HepG2 (cell line): ENCODE measurements at regions not wholly inside any gene's neighbourhood (a gene's known extent, or its start where the extent isn't known, plus 50 kb on each side); places are given as distances from the start of the nearest gene placed in this dataset.

Experiments used
- CEBPB ChIP-seq: IDR thresholded peaks from 2 replicates; pipeline ENCODE4 v1.6.1; 2011; ENCODE audit warnings: low read depth, low read length, improper control_type of control experiment, borderline replicate concordance
- CHCHD3 ChIP-seq: sonication (generic); formaldehyde crosslinking; IDR thresholded peaks from 2 replicates; pipeline ENCODE4 v1.8.0; 2022; ENCODE audit warnings: mild to moderate bottlenecking, missing genetic modification reagents, moderate library complexity
- EP300 ChIP-seq, 3 experiments: sonication (generic) in 1 of 3; formaldehyde crosslinking in 1 of 3; IDR thresholded peaks; 2 replicates each; pipeline versions ENCODE4 v1.5.1 to v1.6.1; 2011 to 2020; ENCODE audit warnings: low read depth in 2 of 3, low read length in 2 of 3, borderline replicate concordance in 1 of 3, improper control_type of control experiment in 1 of 3, mild to moderate bottlenecking in 1 of 3, missing genetic modification reagents in 1 of 3, moderate library complexity in 1 of 3
- FOXJ3 ChIP-seq: sonication (generic); formaldehyde crosslinking; IDR thresholded peaks from 2 replicates; pipeline ENCODE4 v1.4.0; 2020; ENCODE audit warnings: missing genetic modification reagents, mild to moderate bottlenecking, borderline replicate concordance
- HOXA5 ChIP-seq: sonication (generic); formaldehyde crosslinking; IDR thresholded peaks from 2 replicates; pipeline ENCODE4 v1.4.0; 2020; ENCODE audit warnings: missing genetic modification reagents
- JUND ChIP-seq: sonication (generic); formaldehyde crosslinking; IDR thresholded peaks from 2 replicates; pipeline ENCODE4 v1.8.0; 2022; ENCODE audit warnings: mild to moderate bottlenecking, missing genetic modification reagents
- KMT2B ChIP-seq: IDR thresholded peaks from 2 replicates; pipeline ENCODE4 v1.6.1; 2016; ENCODE audit warnings: missing genetic modification reagents, missing compliant biosample characterization
- NR2F1 ChIP-seq, 2 experiments: fragments of 450-650 bp in 1 of 2; formaldehyde crosslinking in 1 of 2; IDR thresholded peaks; 2 replicates each; pipeline versions ENCODE4 v1.5.0 to v1.6.1; 2016 to 2020; ENCODE audit warnings: mild to moderate bottlenecking in 1 of 2, missing compliant biosample characterization in 1 of 2, missing genetic modification reagents in 1 of 2, moderate library complexity in 1 of 2
- PHF21A ChIP-seq: sonication (generic); formaldehyde crosslinking; IDR thresholded peaks from 2 replicates; pipeline ENCODE4 v1.5.0; 2020; ENCODE audit warnings: mild to moderate bottlenecking, missing genetic modification reagents
- SALL1 ChIP-seq: sonication (generic); formaldehyde crosslinking; IDR thresholded peaks from 2 replicates; pipeline ENCODE4 v1.8.0; 2022; ENCODE audit warnings: mild to moderate bottlenecking, missing genetic modification reagents
- SIX1 ChIP-seq: sonication (generic); formaldehyde crosslinking; IDR thresholded peaks from 2 replicates; pipeline ENCODE4 v1.4.0; 2020; ENCODE audit warnings: missing genetic modification reagents, borderline replicate concordance
- XBP1 ChIP-seq: sonication (generic); formaldehyde crosslinking; IDR thresholded peaks from 2 replicates; pipeline ENCODE4 v1.5.0; 2020; ENCODE audit warnings: missing genetic modification reagents
- ZNF235 ChIP-seq: sonication (generic); formaldehyde crosslinking; IDR thresholded peaks from 2 replicates; pipeline ENCODE4 v1.8.1; 2023; ENCODE audit warnings: mild to moderate bottlenecking, missing genetic modification reagents, borderline replicate concordance
- ZNF503 ChIP-seq: sonication (generic); formaldehyde crosslinking; IDR thresholded peaks from 2 replicates; pipeline ENCODE4 v1.4.0; 2020; ENCODE audit warnings: missing genetic modification reagents
- ZNF512B ChIP-seq: sonication (generic); formaldehyde crosslinking; IDR thresholded peaks from 2 replicates; pipeline ENCODE4 v1.5.1; 2020; ENCODE audit warnings: missing genetic modification reagents, mild to moderate bottlenecking, borderline replicate concordance
- ZNF530 ChIP-seq: sonication (generic); formaldehyde crosslinking; IDR thresholded peaks from 2 replicates; pipeline ENCODE4 v1.5.0; 2020; ENCODE audit warnings: low read depth, mild to moderate bottlenecking, missing genetic modification reagents
- ZNF562 ChIP-seq: sonication (generic); formaldehyde crosslinking; IDR thresholded peaks from 2 replicates; pipeline ENCODE4 v1.8.0; 2022; ENCODE audit warnings: missing genetic modification reagents, borderline replicate concordance
- ZNF629 ChIP-seq: sonication (generic); formaldehyde crosslinking; conservative IDR thresholded peaks from 2 replicates; pipeline ENCODE4 v1.5.0; 2020; ENCODE audit warnings: missing genetic modification reagents
- ZNF746 ChIP-seq: sonication (generic); formaldehyde crosslinking; IDR thresholded peaks from 2 replicates; pipeline ENCODE4 v1.8.0; 2022; ENCODE audit warnings: mild to moderate bottlenecking, missing genetic modification reagents
- ZNF883 ChIP-seq: sonication (generic); formaldehyde crosslinking; IDR thresholded peaks from 2 replicates; pipeline ENCODE4 v1.5.1; 2020; ENCODE audit warnings: mild to moderate bottlenecking, missing genetic modification reagents; ENCODE audit errors: not compliant biosample characterization
- TF ChIP-seq, protein P1 (sequence below): sonication (generic); formaldehyde crosslinking; IDR thresholded peaks from 2 replicates; pipeline ENCODE4 v1.8.1; 2023; ENCODE audit warnings: mild to moderate bottlenecking, inconsistent platforms, moderate library complexity, missing genetic modification reagents, borderline replicate concordance

DNA sequence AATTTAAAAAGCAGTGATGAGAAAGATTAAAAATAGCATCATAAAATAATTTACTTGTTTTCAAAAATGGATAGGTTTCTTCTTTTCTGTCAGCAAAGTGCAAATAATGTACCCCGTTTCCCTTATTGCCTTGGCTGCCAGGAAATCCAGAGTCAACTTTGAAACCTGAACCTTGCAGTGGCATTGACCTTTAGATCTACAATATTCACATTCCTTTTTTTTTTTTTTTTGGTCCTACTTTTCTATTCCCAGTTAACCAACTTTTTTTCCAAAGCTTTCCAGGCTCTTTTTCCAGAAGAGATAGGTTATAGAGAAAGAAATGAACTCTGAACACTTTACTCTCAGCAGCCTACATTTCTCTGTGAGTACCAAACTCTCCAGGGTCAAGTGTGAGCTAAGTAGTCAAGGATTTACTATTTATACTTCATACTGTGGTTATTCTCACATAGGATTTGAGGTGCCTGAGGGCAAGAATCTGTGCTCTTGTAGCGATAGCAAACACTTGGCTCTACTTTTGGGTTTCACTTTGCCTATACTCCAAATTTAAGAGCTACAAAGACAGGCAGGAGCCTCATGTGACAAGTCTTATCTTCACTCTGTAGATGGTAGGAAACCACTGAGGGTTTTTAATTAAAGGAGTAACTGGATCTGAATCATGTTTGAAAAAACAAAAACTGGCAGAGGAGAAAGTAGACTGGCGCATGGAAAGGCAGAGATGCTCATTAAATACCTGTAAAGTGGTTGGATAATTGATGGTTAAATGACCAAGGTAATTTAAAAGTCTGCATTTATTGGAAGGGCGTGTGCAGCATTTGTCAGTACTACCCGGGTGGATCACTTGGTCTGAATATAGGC lies 63.2 kb upstream of the TMEM17 start (continued):
- no peak for TF ChIP-seq CEBPB
- TF ChIP-seq PHF21A: peak; percentile 26; the same call in 1 of the 2 replicates
- TF ChIP-seq ZNF883 (CRISPR knock-in tag): no peak
- TF ChIP-seq FOXJ3 (CRISPR knock-in tag): peak; percentile 46; the same call in 1 of the 2 replicates
- peak; percentile 61; the same call in 1 of the 2 replicates for TF ChIP-seq ZNF629 (CRISPR knock-in tag)
- TF ChIP-seq SALL1 (CRISPR knock-in tag): peak; percentile 64; the same call in 1 of the 2 replicates
- TF ChIP-seq CHCHD3: no peak
- no peak for TF ChIP-seq ZNF530 (CRISPR knock-in tag)
- no peak for TF ChIP-seq KMT2B
- no peak for TF ChIP-seq JUND (CRISPR knock-in tag)
- TF ChIP-seq, protein P1, sequence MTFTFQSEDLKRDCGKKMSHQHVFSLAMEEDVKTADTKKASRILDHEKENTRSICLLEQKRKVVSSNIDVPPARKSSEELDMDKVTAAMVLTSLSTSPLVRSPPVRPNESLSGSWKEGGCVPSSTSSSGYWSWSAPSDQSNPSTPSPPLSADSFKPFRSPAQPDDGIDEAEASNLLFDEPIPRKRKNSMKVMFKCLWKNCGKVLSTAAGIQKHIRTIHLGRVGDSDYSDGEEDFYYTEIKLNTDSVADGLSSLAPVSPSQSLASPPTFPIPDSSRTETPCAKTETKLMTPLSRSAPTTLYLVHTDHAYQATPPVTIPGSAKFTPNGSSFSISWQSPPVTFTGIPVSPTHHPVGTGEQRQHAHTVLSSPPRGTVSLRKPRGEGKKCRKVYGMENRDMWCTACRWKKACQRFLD (CRISPR knock-in tag): no peak
- peak; percentile 84; the same call in 1 of the 2 replicates for TF ChIP-seq ZNF503 (CRISPR knock-in tag)
- no peak for TF ChIP-seq XBP1 (CRISPR knock-in tag)
- TF ChIP-seq ZNF512B (CRISPR knock-in tag): peak; percentile 44; the same call in 1 of the 2 replicates
- no peak for TF ChIP-seq ZNF235
- TF ChIP-seq ZNF562: no peak
- peak; percentile 100 for TF ChIP-seq SIX1 (CRISPR knock-in tag)
- peak; percentile 56; the same call in 1 of the 2 replicates for TF ChIP-seq HOXA5 (CRISPR knock-in tag)
- peak; percentile 37; the same call in 1 of the 2 replicates for TF ChIP-seq ZNF746 (CRISPR knock-in tag)
- TF ChIP-seq NR2F1 (CRISPR knock-in tag; IDR thresholded peaks at IDR 0.05): peak; percentile 75 to 88; a peak in 3 of 4 replicates
- peak in 1 of 2 experiments; percentile 100; a peak in 2 of 4 replicates for TF ChIP-seq EP300 (IDR thresholded peaks at IDR 0.05; ENCODE audit: low read depth in 2 of 2, low read length in 2 of 2)
- peak; percentile 86; the same call in 1 of the 2 replicates for TF ChIP-seq EP300 (CRISPR knock-in tag; IDR thresholded peaks at IDR 0.05; ENCODE audit: borderline replicate concordance)
